ENCODE measurements at regions not wholly inside any gene's neighbourhood (a gene's known extent, or its start where the extent isn't known, plus 50 kb on each side); places are given as distances from the start of the nearest gene placed in this dataset.

- no peak for DNase-seq
These were observed 402.1 kb upstream of the CHD6 start for GRCh38 chr20:42020316-42020715.

GRCh38 chr20:42018979-42019378 is 400.8 kb upstream of the CHD6 start:
- DNase-seq: no peak

GRCh38 chr20:42010090-42010489 is 391.9 kb upstream of the CHD6 start:
- no peak for DNase-seq

GRCh38 chr20:42007251-42007650 is 389.1 kb upstream of the CHD6 start:
- no peak for DNase-seq

- DNase-seq: no peak
These were observed 387.0 kb upstream of the CHD6 start for GRCh38 chr20:42005211-42005610.

GRCh38 chr20:42003380-42003779 is 385.2 kb upstream of the CHD6 start:
- no peak for DNase-seq

GRCh38 chr20:41998539-41999341 is 380.6 kb upstream of the CHD6 start:
- no peak for DNase-seq

GRCh38 chr20:41996951-41997350 is 378.8 kb upstream of the CHD6 start:
- no peak for DNase-seq

- no peak for DNase-seq
These were observed 374.3 kb upstream of the CHD6 start for GRCh38 chr20:41992481-41992880.

GRCh38 chr20:41991412-41991811 is 373.2 kb upstream of the CHD6 start:
- no peak for DNase-seq

GRCh38 chr20:41989935-41990635 is 371.9 kb upstream of the CHD6 start:
- DNase-seq: no peak

- DNase-seq: no peak
These were observed 371.0 kb upstream of the CHD6 start for GRCh38 chr20:41989039-41989679.

- no peak for DNase-seq
These were observed 365.9 kb upstream of the CHD6 start for GRCh38 chr20:41984031-41984430.

GRCh38 chr20:41983159-41983558 is 365.0 kb upstream of the CHD6 start:
- no peak for DNase-seq

- DNase-seq: no peak
These were observed 363.6 kb upstream of the CHD6 start for GRCh38 chr20:41981746-41982145.

GRCh38 chr20:41978875-41979274 is 360.7 kb upstream of the CHD6 start:
- DNase-seq: no peak

GRCh38 chr20:41978246-41978790 is 360.1 kb upstream of the CHD6 start:
- DNase-seq: no peak

- DNase-seq: no peak
These were observed 351.5 kb upstream of the CHD6 start for GRCh38 chr20:41969656-41970055.

- DNase-seq: no peak
These were observed 342.0 kb upstream of the CHD6 start for GRCh38 chr20:41960166-41960565.

GRCh38 chr20:41958391-41958790 is 340.2 kb upstream of the CHD6 start:
- no peak for DNase-seq

GRCh38 chr20:41956338-41957074 is 338.3 kb upstream of the CHD6 start:
- DNase-seq: no peak

GRCh38 chr20:41952166-41952565 is 334.0 kb upstream of the CHD6 start:
- no peak for DNase-seq

- no peak for DNase-seq
These were observed 333.4 kb upstream of the CHD6 start for GRCh38 chr20:41951615-41952014.
